GM12878 (cell line): ENCODE measurements at regions not wholly inside any gene's neighbourhood (a gene's known extent, or its start where the extent isn't known, plus 50 kb on each side); places are given as distances from the start of the nearest gene placed in this dataset.

Source experiments
- ATAC-seq: fragments of 200-7000 bp; cut with Tn5 transposase; 3 replicates; pipeline ENCODE4 v1.9.1; 2020; ENCODE audit warnings: mild to moderate bottlenecking, moderate library complexity
- BruUV-seq: library from RNA; stranded (reverse); fragments of 400-500 nt; replicated peaks from 2 replicates; lab custom pipeline; 2021; lab: Mats Ljungman, UMichigan
- CTCF ChIA-PET: fragments of 300-600 bp; sonication (Branson Sonifier 250); formaldehyde crosslinking; extraction: SDS; loops from one replicate; lab custom pipeline; 2021; ENCODE audit warnings: inconsistent platforms; lab: Yijun Ruan, JAX
- POLR2A ChIA-PET: fragments of 350-600 bp; formaldehyde crosslinking; extraction: SDS; loops from one replicate; lab custom pipeline; 2021; ENCODE audit warnings: inconsistent platforms; lab: Charles Lee
- RAD21 ChIA-PET: fragments of 300-600 bp; sonication (Branson Sonifier 250); formaldehyde crosslinking; loops from one replicate; lab custom pipeline; 2023; ENCODE audit warnings: antibody characterized with exemption; ENCODE audit not compliant: unreplicated experiment; lab: Charles Lee
- SMC1A ChIA-PET: fragments of 300-600 bp; sonication (Branson Sonifier 250); formaldehyde crosslinking; loops from one replicate; lab custom pipeline; 2023; ENCODE audit not compliant: unreplicated experiment, uncharacterized antibody; lab: Charles Lee
- DNase-seq: peaks from one replicate; pipeline ENCODE4 v3.0.0-alpha.2; 2011; ENCODE audit warnings: low read depth, low spot score
- FAIRE-seq: peaks from 3 replicates; lab custom pipeline; 2011; peaks lifted over from hg19 to GRCh38; lab: Jason Lieb, UNC
- H2AFZ ChIP-seq: 2 replicates; pipeline ENCODE4 v1.6.0; 2011; ENCODE audit warnings: low read depth, low read length, control low read depth; ENCODE audit not compliant: control insufficient read depth
- H3K27ac ChIP-seq: 2 replicates; pipeline ENCODE4 v1.5.1; 2011; ENCODE audit warnings: control low read depth; ENCODE audit not compliant: control insufficient read depth, insufficient read depth
- H3K27me3 ChIP-seq, 2 experiments: replicated peaks in 1 of 2; 2 replicates each; pipeline versions ENCODE4 v1.6.0 to v1.6.1; 2011; ENCODE audit warnings: low read length in 1 of 2; ENCODE audit not compliant: control insufficient read depth in 2 of 2, insufficient read depth in 2 of 2
- H3K36me3 ChIP-seq, 2 experiments: 2 replicates each; pipeline ENCODE4 v1.5.1; 2011; ENCODE audit warnings: low read length in 1 of 2; ENCODE audit not compliant: control insufficient read depth in 2 of 2, insufficient read depth in 2 of 2
- H3K4me1 ChIP-seq: 2 replicates; pipeline ENCODE4 v1.6.1; 2011; ENCODE audit warnings: mild to moderate bottlenecking, low read length, moderate library complexity, mixed read lengths; ENCODE audit not compliant: control insufficient read depth, insufficient read depth
- H3K4me2 ChIP-seq: 2 replicates; pipeline ENCODE4 v1.6.0; 2011; ENCODE audit warnings: control low read depth; ENCODE audit not compliant: control insufficient read depth, insufficient read depth
- H3K4me3 ChIP-seq: fragments of 200-600 bp; sonication (generic); 2 replicates; pipeline ENCODE4 v1.5.1; 2016
- H3K79me2 ChIP-seq: 2 replicates; pipeline ENCODE4 v1.6.0; 2011; ENCODE audit warnings: low read length; ENCODE audit not compliant: control insufficient read depth, insufficient read depth
- H3K9ac ChIP-seq: 2 replicates; pipeline ENCODE4 v1.8.0; 2011; ENCODE audit warnings: low read length, control low read depth, mixed read lengths; ENCODE audit not compliant: control insufficient read depth, insufficient read depth
- H3K9me3 ChIP-seq: replicated peaks from 3 replicates; pipeline ENCODE4 v1.5.1; 2011; ENCODE audit warnings: mild to moderate bottlenecking, low read length; ENCODE audit not compliant: control insufficient read depth, insufficient read depth
- H4K20me1 ChIP-seq: 2 replicates; pipeline ENCODE4 v1.6.0; 2011; ENCODE audit not compliant: control insufficient read depth, insufficient read depth
- BRCA1 ChIP-seq: IDR thresholded peaks from 2 replicates; pipeline ENCODE4 v1.6.1; 2011; ENCODE audit warnings: low read depth, low read length, improper control_type of control experiment
- CHD1 ChIP-seq: IDR thresholded peaks from 2 replicates; pipeline ENCODE4 v1.6.1; 2012; ENCODE audit warnings: low read depth, low read length, improper control_type of control experiment
- GABPA ChIP-seq: IDR thresholded peaks from 2 replicates; pipeline ENCODE4 v1.6.1; 2014; ENCODE audit warnings: antibody characterized with exemption, low read depth, mild to moderate bottlenecking, inconsistent platforms
- IRF4 ChIP-seq: IDR thresholded peaks from 2 replicates; pipeline ENCODE4 v1.6.1; 2011; ENCODE audit warnings: low read depth, low read length
- NR2F1 ChIP-seq: fragments of 450-650 bp; conservative IDR thresholded peaks from 2 replicates; pipeline ENCODE4 v1.6.1; 2017; ENCODE audit warnings: mild to moderate bottlenecking
- RFX5 ChIP-seq: IDR thresholded peaks from 2 replicates; pipeline ENCODE4 v1.6.1; 2011; ENCODE audit warnings: low read depth, low read length, improper control_type of control experiment
- SREBF2 ChIP-seq: IDR thresholded peaks from 2 replicates; pipeline ENCODE4 v1.6.1; 2012; ENCODE audit warnings: mild to moderate bottlenecking, low read length
- WGBS: methylation state at CpG from one replicate; pipeline ENCODE4 v1.1.6; 2016; ENCODE audit warnings: low lambda C conversion rate; ENCODE audit not compliant: insufficient replicate concordance, insufficient coverage; ENCODE audit errors: missing lambda C conversion rate; 5-methylcytosine and 5-hydroxymethylcytosine counted together
- in situ Hi-C: fragments of 300-500 bp; cut with MboI; formaldehyde crosslinking; loops from 9 replicates; pipeline ENCODE4 v1.14.3; 2018; ENCODE audit warnings: mixed read lengths
- intact Hi-C: fragments of 100-400 bp; cut with micrococcal nuclease; formaldehyde crosslinking; loops from one replicate; pipeline ENCODE4 v1.14.2; 2022; ENCODE audit not compliant: unreplicated experiment
- TF ChIP-seq, protein P1 (sequence below): fragments of 450-650 bp; IDR thresholded peaks from 2 replicates; pipeline ENCODE4 v1.6.1; 2017; ENCODE audit warnings: mild to moderate bottlenecking
- TF ChIP-seq, protein P2 (sequence below): IDR thresholded peaks from 2 replicates; pipeline ENCODE4 v1.6.1; 2011; ENCODE audit warnings: low read depth, mild to moderate bottlenecking, low read length, moderate library complexity, borderline replicate concordance; ENCODE audit errors: extremely low read depth

DNA sequence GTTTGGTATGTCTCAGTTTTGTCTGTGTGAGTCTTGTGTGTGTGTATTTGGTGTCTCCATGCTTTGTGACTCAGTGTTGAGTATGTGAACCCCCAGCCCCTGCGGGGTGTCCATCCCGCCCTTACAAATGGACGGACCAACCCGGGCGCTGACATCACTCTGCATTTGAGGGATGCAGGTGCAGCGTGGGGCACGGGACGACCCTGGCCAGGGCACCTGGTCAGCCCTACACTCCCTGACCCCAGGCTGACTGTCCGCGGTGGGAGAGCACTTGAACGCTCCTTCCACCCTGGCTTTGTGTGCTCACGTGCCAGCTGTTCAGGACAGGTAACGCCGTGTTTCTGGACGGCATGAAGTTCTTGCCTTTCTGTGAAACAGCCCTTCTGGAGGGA lies 369.0 kb downstream of the BRD1 start:
- FAIRE-seq, result no peak
- no peak overlapping the region for H3K4me3 ChIP-seq
- WGBS, result 83% methylated on average over 15 of the region's 15 CpGs
- no peak overlapping the region for H3K27ac ChIP-seq
- in situ Hi-C loops (no loop called here), intact Hi-C loops (no loop called here)
- ChIA-PET CTCF (no interaction called here), SMC1A (no interaction called here), POLR2A (no interaction called here)
- no peak overlapping the region for H3K4me2 ChIP-seq
- no peak overlapping the region for H2AFZ ChIP-seq
- H4K20me1 ChIP-seq, result no peaks in the 10 kb centered on the region
- no peaks in the 10 kb centered on the region for H3K9me3 ChIP-seq
- no peaks in the 10 kb centered on the region for H3K36me3 ChIP-seq
- DNase-seq, result no peak
- H3K9ac ChIP-seq, result no peak overlapping the region
- BruUV-seq, result no TSS peak
- ATAC-seq, result no peak
- TF ChIP-seq SREBF2 (no peak), RFX5 (no peak), BRCA1 (no peak), GABPA (no peak), IRF4 (no peak), NR2F1 (no peak), CHD1 (no peak)
- TF ChIP-seq, protein P1, sequence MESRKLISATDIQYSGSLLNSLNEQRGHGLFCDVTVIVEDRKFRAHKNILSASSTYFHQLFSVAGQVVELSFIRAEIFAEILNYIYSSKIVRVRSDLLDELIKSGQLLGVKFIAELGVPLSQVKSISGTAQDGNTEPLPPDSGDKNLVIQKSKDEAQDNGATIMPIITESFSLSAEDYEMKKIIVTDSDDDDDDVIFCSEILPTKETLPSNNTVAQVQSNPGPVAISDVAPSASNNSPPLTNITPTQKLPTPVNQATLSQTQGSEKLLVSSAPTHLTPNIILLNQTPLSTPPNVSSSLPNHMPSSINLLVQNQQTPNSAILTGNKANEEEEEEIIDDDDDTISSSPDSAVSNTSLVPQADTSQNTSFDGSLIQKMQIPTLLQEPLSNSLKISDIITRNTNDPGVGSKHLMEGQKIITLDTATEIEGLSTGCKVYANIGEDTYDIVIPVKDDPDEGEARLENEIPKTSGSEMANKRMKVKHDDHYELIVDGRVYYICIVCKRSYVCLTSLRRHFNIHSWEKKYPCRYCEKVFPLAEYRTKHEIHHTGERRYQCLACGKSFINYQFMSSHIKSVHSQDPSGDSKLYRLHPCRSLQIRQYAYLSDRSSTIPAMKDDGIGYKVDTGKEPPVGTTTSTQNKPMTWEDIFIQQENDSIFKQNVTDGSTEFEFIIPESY, result no peak
- TF ChIP-seq, protein P2, sequence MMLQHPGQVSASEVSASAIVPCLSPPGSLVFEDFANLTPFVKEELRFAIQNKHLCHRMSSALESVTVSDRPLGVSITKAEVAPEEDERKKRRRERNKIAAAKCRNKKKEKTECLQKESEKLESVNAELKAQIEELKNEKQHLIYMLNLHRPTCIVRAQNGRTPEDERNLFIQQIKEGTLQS, result no peak
- TF ChIP-seq, all 136 proteins: peak for 0
- H3K79me2 ChIP-seq, result no peaks in the 10 kb centered on the region
- H3K27me3 ChIP-seq, result no peaks in the 10 kb centered on the region
- RAD21 ChIA-PET, result no interaction called here
- H3K4me1 ChIP-seq, result no peaks in the 10 kb centered on the region
